Adrenal gland (tissue), 9 donors: ENCODE measurements at regions not wholly inside any gene's neighbourhood (a gene's known extent, or its start where the extent isn't known, plus 50 kb on each side); places are given as distances from the start of the nearest gene placed in this dataset.
"Not testable (repeated sequence)": the region's sequence is repeated elsewhere in the genome, so short reads cannot be mapped to it uniquely, and the experiment has no call there.

Experiments used
- DNase-seq, 7 donors: peaks; one replicate each; pipeline ENCODE4 v3.0.0-alpha.2; 2019 to 2020
- H3K27ac ChIP-seq, 5 donors: fragments of 200-600 bp; sonication (generic) in 4 of 5; 1 replicate in 3 of 5; 2 replicates in 2 of 5; pipeline versions ENCODE4 v1.5.1 to v1.8.0; 2016 to 2020; ENCODE audit warnings: mild to moderate bottlenecking in 1 of 5
- H3K27me3 ChIP-seq: fragments of 200-600 bp; 2 replicates; pipeline ENCODE4 v1.8.0; 2021
- H3K36me3 ChIP-seq, 2 donors: fragments of 200-600 bp; replicated peaks in 1 of 2; 1 replicate in 1 of 2; 2 replicates in 1 of 2; pipeline versions ENCODE4 v1.5.1 to v1.8.0; 2018 to 2022
- H3K4me1 ChIP-seq, 2 donors: fragments of 200-600 bp; replicated peaks in 1 of 2; 1 replicate in 1 of 2; 2 replicates in 1 of 2; pipeline versions ENCODE4 v1.5.1 to v1.8.0; 2018 to 2021
- H3K4me3 ChIP-seq, 4 donors: fragments of 200-600 bp; sonication (generic) in 3 of 4; one replicate each; pipeline ENCODE4 v1.5.1; 2016 to 2018
- H3K9me3 ChIP-seq, 3 donors: fragments of 200-600 bp; sonication (generic) in 1 of 3; replicated peaks in 1 of 3; 1 replicate in 2 of 3; 2 replicates in 1 of 3; pipeline versions ENCODE4 v1.5.1 to v1.8.0; 2016 to 2021
- CTCF ChIP-seq, 6 experiments: fragments of 450-650 bp in 4 of 6; fragments of 200-600 bp in 2 of 6; sonication (generic) in 1 of 6; IDR thresholded peaks; 1 replicate in 5 of 6; 2 replicates in 1 of 6; pipeline versions ENCODE4 v1.5.1 to v1.8.0; 2016 to 2021; ENCODE audit warnings: antibody characterized with exemption in 6 of 6, mild to moderate bottlenecking in 2 of 6, moderate library complexity in 1 of 6
- POLR2A ChIP-seq, 2 donors: fragments of 450-650 bp; IDR thresholded peaks; one replicate each; pipeline ENCODE4 v1.6.1; 2017; ENCODE audit warnings: antibody characterized with exemption in 2 of 2, mild to moderate bottlenecking in 2 of 2, moderate library complexity in 1 of 2
- WGBS, 4 donors: extraction: QIAGEN DNeasy Blood & Tissue Kit in 2 of 4; methylation state at CpG; one replicate each; pipeline versions ENCODE4 v1.1.5 to v1.1.7; 2013 to 2017; 5-methylcytosine and 5-hydroxymethylcytosine counted together
- intact Hi-C, 2 donors: fragments of 100-400 bp; cut with DNase I; formaldehyde crosslinking; loops; one replicate each; pipeline versions ENCODE4 v1.14.1 to v1.15.0; 2022 to 2023
- donor health status: healthy with polysubstance abuse.
- donor health status: Bipolar disorder and iron deficiency.
- donor health status: DM: yes; HTN: yes; CAD: no.
- donor health status: DM: no; HTN: no; CAD: no.
- donor health status: DM: no; HTN: no; CAD: no.

DNA sequence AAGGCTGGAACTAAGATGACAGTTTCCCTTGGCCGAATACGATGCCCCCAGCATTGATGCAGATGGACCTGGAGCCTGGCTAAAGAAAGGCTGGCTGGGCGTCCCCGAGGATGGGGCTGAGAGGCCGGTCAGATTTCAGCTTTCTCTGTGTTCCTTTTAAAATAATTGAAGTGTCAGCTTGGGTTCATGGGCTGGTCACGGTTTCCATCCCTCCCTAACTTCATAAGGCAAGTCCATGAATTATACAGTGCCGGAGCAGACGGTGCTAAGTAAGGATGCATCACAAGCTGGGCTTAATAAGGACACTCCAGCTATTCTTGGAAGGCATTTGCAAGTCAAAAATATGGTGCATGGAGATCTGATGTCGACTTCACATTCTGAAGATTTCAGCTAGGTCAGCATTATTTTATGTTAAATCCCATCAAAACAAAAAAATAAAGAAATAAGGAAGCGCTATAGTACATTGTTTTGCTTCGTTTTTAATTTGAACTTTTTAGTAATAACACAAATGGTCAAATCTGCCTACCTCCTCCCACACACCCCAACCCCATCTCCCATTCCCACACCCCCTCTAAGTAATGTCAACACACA is 220.8 kb downstream of the RPLP1 start:
- intact Hi-C loops, result no loop called here
- Histone ChIP-seq H3K27ac (no peak overlapping the region), H3K4me1 (no peaks in the 10 kb centered on the region), H3K27me3 (no peaks in the 10 kb centered on the region), H3K9me3 (no peaks in the 10 kb centered on the region), H3K36me3 (no peaks in the 10 kb centered on the region), H3K4me3 (no peak overlapping the region)
- TF ChIP-seq CTCF (IDR thresholded peaks at IDR 0.05) (no peak), POLR2A (IDR thresholded peaks at IDR 0.05) (no peak)
- WGBS, 4 donors, result 39 to 61% (median 45%) methylated on average over 8 to 11 of the region's 11 CpGs
- DNase-seq, result no peak

DNA sequence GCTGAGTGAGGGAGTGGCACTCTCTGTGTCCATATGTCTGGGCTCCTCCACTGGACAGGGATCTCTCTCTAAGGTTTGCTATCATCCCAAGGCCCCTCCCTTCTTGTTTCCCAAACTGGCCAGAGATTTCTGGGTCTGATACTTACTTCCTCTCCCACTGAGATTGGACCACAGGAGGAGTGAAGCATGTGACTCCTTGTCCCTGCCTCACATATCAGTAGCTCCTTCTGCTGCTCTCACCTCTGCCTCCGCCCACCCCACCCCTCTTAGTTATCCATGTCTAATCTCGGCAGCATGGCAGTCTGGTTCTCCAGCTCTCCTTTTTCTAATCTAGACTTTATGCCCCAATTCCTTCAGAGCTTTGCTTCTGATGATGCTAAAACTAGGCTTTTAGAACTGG is 223.1 kb downstream of the RPLP1 start:
- H3K27ac ChIP-seq, result no peak overlapping the region
- TF ChIP-seq POLR2A (IDR thresholded peaks at IDR 0.05) (no peak), CTCF (IDR thresholded peaks at IDR 0.05) (no peak)

GRCh38 chr15:69677403-69677802 is 224.8 kb downstream of the RPLP1 start:
- Histone ChIP-seq H3K36me3 (no peaks in the 10 kb centered on the region), H3K4me1 (no peaks in the 10 kb centered on the region), H3K27me3 (no peaks in the 10 kb centered on the region), H3K4me3 (no peak overlapping the region), H3K27ac (no peak overlapping the region), H3K9me3 (no peaks in the 10 kb centered on the region)
- TF ChIP-seq CTCF (IDR thresholded peaks at IDR 0.05), result no peak
- TF ChIP-seq POLR2A (IDR thresholded peaks at IDR 0.05), result no peak
- intact Hi-C loops, result no loop called here
- no peak for DNase-seq
- WGBS, 4 donors, result 55 to 64% (median 56%) methylated on average over 4 of the region's 4 CpGs

More for the DNA sequence above, 223.1 kb downstream of the RPLP1 start:
- Histone ChIP-seq H3K4me3 (no peak overlapping the region), H3K27me3 (no peaks in the 10 kb centered on the region), H3K4me1 (no peaks in the 10 kb centered on the region), H3K9me3 (no peaks in the 10 kb centered on the region), H3K36me3 (no peaks in the 10 kb centered on the region)
- DNase-seq, result no peak
- 57 to 63% (median 60%) methylated on average over 2 of the region's 2 CpGs for WGBS, 4 donors
- intact Hi-C loops, result no loop called here

DNA sequence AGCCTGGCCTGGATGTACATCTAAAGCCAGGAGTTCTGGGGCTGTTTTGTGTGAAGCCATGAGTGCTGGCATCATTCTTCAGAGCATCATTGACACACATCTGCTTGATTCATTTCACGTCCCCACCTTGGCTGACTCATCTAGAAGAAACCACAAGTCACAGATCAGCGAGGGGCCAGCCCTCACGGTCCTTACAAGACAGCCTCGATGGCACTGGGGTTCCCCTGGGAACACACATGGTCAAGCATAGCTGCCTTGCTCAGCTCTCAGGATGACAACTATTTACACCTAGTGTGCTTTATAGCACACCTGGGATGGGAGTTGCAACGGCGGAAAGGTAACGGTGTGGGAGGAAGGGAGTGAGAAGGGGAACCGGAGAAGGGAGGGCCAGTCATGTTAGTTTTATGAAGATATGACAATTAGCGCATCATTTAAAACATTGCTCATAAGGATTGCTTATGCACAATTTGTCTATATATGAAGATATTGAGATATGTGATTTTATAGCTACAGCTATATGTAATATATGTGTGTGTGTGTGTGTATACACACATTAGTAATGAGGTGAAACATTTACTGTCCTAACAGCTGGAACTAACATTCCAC is 227.1 kb downstream of the RPLP1 start:
- Histone ChIP-seq H3K4me3 (no peak overlapping the region), H3K36me3 (no peaks in the 10 kb centered on the region), H3K27me3 (no peaks in the 10 kb centered on the region), H3K9me3 (no peaks in the 10 kb centered on the region), H3K27ac (no peak overlapping the region), H3K4me1 (no peaks in the 10 kb centered on the region)
- TF ChIP-seq POLR2A (IDR thresholded peaks at IDR 0.05), result no peak
- no peak for DNase-seq
- intact Hi-C loops, result no loop called here
- WGBS, 4 donors, result 76 to 91% (median 80%) methylated on average over 6 to 9 of the region's 9 CpGs

DNA sequence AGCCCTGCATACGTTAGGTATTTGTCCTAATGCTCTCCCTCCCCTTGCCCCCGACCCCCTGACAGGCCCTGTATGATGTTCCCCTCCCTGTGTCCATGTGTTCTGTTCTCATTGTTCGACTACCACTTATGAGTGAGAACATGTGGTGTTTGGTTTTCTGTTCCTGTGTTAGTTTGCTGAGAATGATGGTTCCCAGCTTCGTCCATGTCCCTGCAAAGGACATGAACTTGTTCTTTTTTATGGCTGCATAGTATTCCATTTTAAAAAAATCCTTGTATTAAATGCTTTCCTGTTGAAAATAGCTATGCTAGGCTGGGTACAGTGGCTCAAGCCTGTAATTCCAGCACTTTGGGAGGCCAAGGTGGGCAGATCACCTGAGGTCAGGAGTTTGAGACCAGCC is 232.2 kb downstream of the RPLP1 start:
- 68 to 70% (median 69%) methylated on average over 4 of the region's 4 CpGs for WGBS, 4 donors
- intact Hi-C loops, H3K4me3 ChIP-seq: not testable (repeated sequence)

More for the DNA sequence above, 232.2 kb downstream of the RPLP1 start:
- not testable (repeated sequence) for H3K27ac ChIP-seq, H3K36me3 ChIP-seq, DNase-seq, H3K4me1 ChIP-seq, H3K27me3 ChIP-seq
- peaks cover 0 to 11% (median 0%) of the 10 kb centered on the region in 3 donors for H3K9me3 ChIP-seq
